K562 (cell line): ENCODE measurements at regions not wholly inside any gene's neighbourhood (a gene's known extent, or its start where the extent isn't known, plus 50 kb on each side); places are given as distances from the start of the nearest gene placed in this dataset.

Experiments used
- ARID1B ChIP-seq: fragments of 450-650 bp; IDR thresholded peaks from 2 replicates; pipeline ENCODE4 v1.6.1; 2016; ENCODE audit warnings: antibody characterized with exemption, mild to moderate bottlenecking, inconsistent platforms
- CC2D1A ChIP-seq: fragments of 450-650 bp; IDR thresholded peaks from 2 replicates; pipeline ENCODE4 v1.6.1; 2017; ENCODE audit warnings: mild to moderate bottlenecking
- CTCF ChIP-seq, 3 experiments: IDR thresholded peaks in 2 of 3; conservative IDR thresholded peaks in 1 of 3; 2 replicates each; pipeline ENCODE4 v1.5.1; 2011 to 2012; ENCODE audit warnings: low read length in 3 of 3, mild to moderate bottlenecking in 3 of 3, control low read depth in 2 of 3, improper control_type of control experiment in 1 of 3, inconsistent platforms in 1 of 3, low read depth in 1 of 3, mixed read lengths in 1 of 3, moderate library complexity in 1 of 3; ENCODE audit not compliant: insufficient read depth in 2 of 3
- E2F5 ChIP-seq: sonication (generic); formaldehyde crosslinking; IDR thresholded peaks from 2 replicates; pipeline ENCODE4 v1.8.0; 2022; ENCODE audit warnings: mild to moderate bottlenecking, missing genetic modification reagents
- GTF3C2 ChIP-seq: IDR thresholded peaks from 3 replicates; pipeline ENCODE4 v1.6.1; 2011; ENCODE audit warnings: borderline replicate concordance, mild to moderate bottlenecking, moderate library complexity; ENCODE audit not compliant: insufficient read length; ENCODE audit errors: extremely low read depth
- HMG20B ChIP-seq: fragments of 250-450 bp; sonication (Bioruptor Pico); IDR thresholded peaks from 2 replicates; pipeline ENCODE4 v1.5.0; 2021; ENCODE audit warnings: mild to moderate bottlenecking
- PHF8 ChIP-seq: fragments of 200-600 bp; sonication (generic); IDR thresholded peaks from 2 replicates; pipeline ENCODE4 v1.6.1; 2012; ENCODE audit warnings: mixed run types, mild to moderate bottlenecking, inconsistent platforms, low read length, moderate library complexity, borderline replicate concordance
- POLR2A ChIP-seq: fragments of 450-650 bp; conservative IDR thresholded peaks from 2 replicates; pipeline ENCODE4 v1.6.1; 2016
- TAF1 ChIP-seq: IDR thresholded peaks from 2 replicates; pipeline ENCODE4 v1.6.1; 2011; ENCODE audit warnings: mild to moderate bottlenecking, low read length, moderate library complexity; ENCODE audit not compliant: insufficient read depth, control insufficient read depth, severe bottlenecking; ENCODE audit errors: extremely low read depth
- TOE1 ChIP-seq, 2 experiments: fragments of 450-650 bp in 1 of 2; sonication (generic) in 1 of 2; formaldehyde crosslinking in 1 of 2; IDR thresholded peaks; 2 replicates each; pipeline versions ENCODE4 v1.7.1 to v1.8.0; 2016 to 2022; ENCODE audit warnings: borderline replicate concordance in 2 of 2, mild to moderate bottlenecking in 2 of 2, antibody characterized with exemption in 1 of 2, inconsistent platforms in 1 of 2, low read depth in 1 of 2, missing genetic modification reagents in 1 of 2, moderate library complexity in 1 of 2
- U2AF1 ChIP-seq: fragments of 200-400 bp; formaldehyde crosslinking; optimal IDR thresholded peaks from 2 replicates; pipeline ENCODE3; 2017; ENCODE audit warnings: mild to moderate bottlenecking, low read depth, low read length, moderate library complexity
- ZNF696 ChIP-seq: fragments of 250-450 bp; sonication (Bioruptor Pico); conservative IDR thresholded peaks from 2 replicates; pipeline ENCODE4 v1.4.0; 2020; ENCODE audit warnings: mild to moderate bottlenecking, moderate library complexity

GRCh38 chr11:87517351-87517750, 479.6 kb downstream of the TMEM135 start:
- TF ChIP-seq TOE1 (IDR thresholded peaks at IDR 0.05; ENCODE audit: borderline replicate concordance) (no peak), TOE1 (CRISPR knock-in tag; IDR thresholded peaks at IDR 0.05; ENCODE audit: borderline replicate concordance, low read depth) (no peak), GTF3C2 (no peak), HMG20B (no peak), TAF1 (no peak), CC2D1A (no peak), POLR2A (no peak), ZNF696 (CRISPR knock-in tag) (no peak), CTCF (IDR thresholded peaks at IDR 0.05 in 2 of 3, conservative IDR thresholded peaks at IDR 0.05 in 1 of 3; ENCODE audit: insufficient read depth in 2 of 3, low read depth in 1 of 3, low read length in 3 of 3) (no peak), ARID1B (no peak), U2AF1 (no peak), E2F5 (CRISPR knock-in tag) (no peak), PHF8 (no peak)
